HL-60 (cell line): ENCODE measurements at regions not wholly inside any gene's neighbourhood (a gene's known extent, or its start where the extent isn't known, plus 50 kb on each side); places are given as distances from the start of the nearest gene placed in this dataset.

Experiments
- CTCF ChIP-seq: IDR thresholded peaks from one replicate; pipeline ENCODE4 v1.5.1; 2011; ENCODE audit warnings: low read length, control low read depth, inconsistent platforms; ENCODE audit not compliant: insufficient read depth
- GABPA ChIP-seq: IDR thresholded peaks from 2 replicates; pipeline ENCODE4 v1.6.1; 2012; ENCODE audit warnings: low read depth
- POLR2AphosphoS5 ChIP-seq: IDR thresholded peaks from 2 replicates; pipeline ENCODE4 v1.6.1; 2012; ENCODE audit warnings: low read depth
- SPI1 ChIP-seq: IDR thresholded peaks from 2 replicates; pipeline ENCODE4 v1.6.1; 2012; ENCODE audit warnings: low read depth, mild to moderate bottlenecking, borderline replicate concordance
- TF ChIP-seq, protein P1 (sequence below): IDR thresholded peaks from 2 replicates; pipeline ENCODE4 v1.6.1; 2012; ENCODE audit warnings: low read depth; ENCODE audit not compliant: insufficient replicate concordance

DNA sequence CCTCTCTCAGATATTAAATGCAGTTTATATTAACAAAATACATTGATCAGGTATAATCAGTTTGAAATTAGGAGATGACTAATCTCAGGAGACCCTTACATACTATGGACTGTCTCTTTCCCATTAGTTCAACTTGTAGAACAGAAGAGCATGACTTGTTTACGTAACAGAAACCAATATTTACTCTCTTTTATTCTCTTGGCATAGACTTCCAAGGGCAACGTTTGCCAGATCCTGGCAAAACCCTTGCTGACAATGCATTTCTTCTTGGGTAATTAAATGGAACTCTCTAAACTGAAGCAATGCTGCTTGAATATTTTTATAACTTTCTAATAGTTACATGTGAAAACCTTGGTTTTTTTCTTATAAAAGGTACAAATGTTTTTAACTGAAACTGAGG lies 68.3 kb upstream of the MYO16 start:
- TF ChIP-seq POLR2AphosphoS5 (no peak), CTCF (no peak), SPI1 (no peak), GABPA (no peak)
- TF ChIP-seq, protein P1, sequence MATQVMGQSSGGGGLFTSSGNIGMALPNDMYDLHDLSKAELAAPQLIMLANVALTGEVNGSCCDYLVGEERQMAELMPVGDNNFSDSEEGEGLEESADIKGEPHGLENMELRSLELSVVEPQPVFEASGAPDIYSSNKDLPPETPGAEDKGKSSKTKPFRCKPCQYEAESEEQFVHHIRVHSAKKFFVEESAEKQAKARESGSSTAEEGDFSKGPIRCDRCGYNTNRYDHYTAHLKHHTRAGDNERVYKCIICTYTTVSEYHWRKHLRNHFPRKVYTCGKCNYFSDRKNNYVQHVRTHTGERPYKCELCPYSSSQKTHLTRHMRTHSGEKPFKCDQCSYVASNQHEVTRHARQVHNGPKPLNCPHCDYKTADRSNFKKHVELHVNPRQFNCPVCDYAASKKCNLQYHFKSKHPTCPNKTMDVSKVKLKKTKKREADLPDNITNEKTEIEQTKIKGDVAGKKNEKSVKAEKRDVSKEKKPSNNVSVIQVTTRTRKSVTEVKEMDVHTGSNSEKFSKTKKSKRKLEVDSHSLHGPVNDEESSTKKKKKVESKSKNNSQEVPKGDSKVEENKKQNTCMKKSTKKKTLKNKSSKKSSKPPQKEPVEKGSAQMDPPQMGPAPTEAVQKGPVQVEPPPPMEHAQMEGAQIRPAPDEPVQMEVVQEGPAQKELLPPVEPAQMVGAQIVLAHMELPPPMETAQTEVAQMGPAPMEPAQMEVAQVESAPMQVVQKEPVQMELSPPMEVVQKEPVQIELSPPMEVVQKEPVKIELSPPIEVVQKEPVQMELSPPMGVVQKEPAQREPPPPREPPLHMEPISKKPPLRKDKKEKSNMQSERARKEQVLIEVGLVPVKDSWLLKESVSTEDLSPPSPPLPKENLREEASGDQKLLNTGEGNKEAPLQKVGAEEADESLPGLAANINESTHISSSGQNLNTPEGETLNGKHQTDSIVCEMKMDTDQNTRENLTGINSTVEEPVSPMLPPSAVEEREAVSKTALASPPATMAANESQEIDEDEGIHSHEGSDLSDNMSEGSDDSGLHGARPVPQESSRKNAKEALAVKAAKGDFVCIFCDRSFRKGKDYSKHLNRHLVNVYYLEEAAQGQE = no peak
